ENCODE measurements at regions not wholly inside any gene's neighbourhood (a gene's known extent, or its start where the extent isn't known, plus 50 kb on each side); places are given as distances from the start of the nearest gene placed in this dataset.

DNA sequence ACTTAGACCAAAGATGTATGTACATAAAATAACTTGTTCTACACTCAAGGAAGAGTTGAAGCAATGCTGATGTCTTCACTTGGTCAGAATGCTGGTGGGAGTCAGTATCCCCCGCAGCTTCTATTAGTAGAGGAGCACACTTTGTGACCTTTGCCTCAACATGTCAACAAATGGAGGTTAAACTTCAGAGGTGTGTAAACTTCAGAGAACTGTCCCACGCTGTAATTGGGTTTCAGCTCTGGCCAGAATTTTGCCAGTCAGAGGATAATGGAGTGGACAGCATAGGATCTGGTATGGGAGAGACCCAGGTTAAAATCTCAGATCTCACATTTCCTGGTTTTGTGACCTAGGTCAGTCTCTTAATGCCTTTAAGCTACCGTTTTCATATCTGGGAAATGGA is 107.6 kb upstream of the ZNF644 start:
- Histone ChIP-seq H3K4me2 (ENCODE audit: insufficient read depth, low read length) (no peak overlapping the region), H2AFZ (ENCODE audit: low read depth, low read length) (no peak overlapping the region), H4K20me1 (replicated peaks; ENCODE audit: control insufficient read depth, insufficient read depth, low read length) (no peaks in the 10 kb centered on the region), H3K79me2 (ENCODE audit: control insufficient read depth, insufficient read depth, low read length) (no peaks in the 10 kb centered on the region), H3K27me3 (ENCODE audit: control insufficient read depth in 2 of 2, insufficient read depth in 2 of 2, low read length in 2 of 2) (peaks cover 15 to 25% of the 10 kb centered on the region in 2 experiments), H3K4me3 (no peak overlapping the region), H3K4me1 (replicated peaks in 1 of 2; ENCODE audit: control insufficient read depth in 2 of 2, insufficient read depth in 2 of 2, low read length in 2 of 2) (no peaks in the 10 kb centered on the region), H3K36me3 (ENCODE audit: control insufficient read depth, insufficient read depth, low read length) (no peaks in the 10 kb centered on the region), H3K9me1 (ENCODE audit: control insufficient read depth, insufficient read depth, low read length) (no peaks in the 10 kb centered on the region), H3K9me3 (replicated peaks; ENCODE audit: control insufficient read depth, insufficient read depth, low read depth, low read length) (no peaks in the 10 kb centered on the region), H3K27ac (ENCODE audit: extremely low read depth, low read depth, low read length) (no peak overlapping the region), H3K9ac (ENCODE audit: insufficient read depth in 1 of 2, low read depth in 2 of 2, low read length in 2 of 2) (no peak overlapping the region)
- in situ Hi-C loops (cut with MboI), result no loop called here
- TF ChIP-seq CREB1 (IDR thresholded peaks at IDR 0.05) (no peak), CREB1 (CRISPR knock-in tag; IDR thresholded peaks at IDR 0.05) (no peak), RFX5 (IDR thresholded peaks at IDR 0.05; ENCODE audit: low read depth, low read length) (no peak), FOS (IDR thresholded peaks at IDR 0.05; ENCODE audit: extremely low read depth, insufficient read length) (no peak), SAFB (IDR thresholded peaks at IDR 0.05; ENCODE audit: borderline replicate concordance, low read depth, low read length) (no peak), PHF8 (IDR thresholded peaks at IDR 0.05; ENCODE audit: borderline replicate concordance, low read length) (no peak)
- TF ChIP-seq, protein P1, sequence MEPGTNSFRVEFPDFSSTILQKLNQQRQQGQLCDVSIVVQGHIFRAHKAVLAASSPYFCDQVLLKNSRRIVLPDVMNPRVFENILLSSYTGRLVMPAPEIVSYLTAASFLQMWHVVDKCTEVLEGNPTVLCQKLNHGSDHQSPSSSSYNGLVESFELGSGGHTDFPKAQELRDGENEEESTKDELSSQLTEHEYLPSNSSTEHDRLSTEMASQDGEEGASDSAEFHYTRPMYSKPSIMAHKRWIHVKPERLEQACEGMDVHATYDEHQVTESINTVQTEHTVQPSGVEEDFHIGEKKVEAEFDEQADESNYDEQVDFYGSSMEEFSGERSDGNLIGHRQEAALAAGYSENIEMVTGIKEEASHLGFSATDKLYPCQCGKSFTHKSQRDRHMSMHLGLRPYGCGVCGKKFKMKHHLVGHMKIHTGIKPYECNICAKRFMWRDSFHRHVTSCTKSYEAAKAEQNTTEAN (CRISPR knock-in tag; IDR thresholded peaks at IDR 0.05), result no peak
- TF ChIP-seq, protein P2, sequence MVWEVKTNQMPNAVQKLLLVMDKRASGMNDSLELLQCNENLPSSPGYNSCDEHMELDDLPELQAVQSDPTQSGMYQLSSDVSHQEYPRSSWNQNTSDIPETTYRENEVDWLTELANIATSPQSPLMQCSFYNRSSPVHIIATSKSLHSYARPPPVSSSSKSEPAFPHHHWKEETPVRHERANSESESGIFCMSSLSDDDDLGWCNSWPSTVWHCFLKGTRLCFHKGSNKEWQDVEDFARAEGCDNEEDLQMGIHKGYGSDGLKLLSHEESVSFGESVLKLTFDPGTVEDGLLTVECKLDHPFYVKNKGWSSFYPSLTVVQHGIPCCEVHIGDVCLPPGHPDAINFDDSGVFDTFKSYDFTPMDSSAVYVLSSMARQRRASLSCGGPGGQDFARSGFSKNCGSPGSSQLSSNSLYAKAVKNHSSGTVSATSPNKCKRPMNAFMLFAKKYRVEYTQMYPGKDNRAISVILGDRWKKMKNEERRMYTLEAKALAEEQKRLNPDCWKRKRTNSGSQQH (CRISPR knock-in tag; IDR thresholded peaks at IDR 0.05), result no peak
- FAIRE-seq, result no peak
- no peak for ATAC-seq
- ChIA-PET CTCF (ENCODE audit: low intra/inter-chr PET ratio) (no interaction called here), POLR2A (interaction anchor here (1.0 to 1.1 kb wide), 2 partner anchors 9 kb away, joined by 3 to 6 read pairs; no protein-coding TSS in a partner anchor)
- intact Hi-C loops (cut with micrococcal nuclease), result no loop called here
- DNase-seq (ENCODE audit: extremely low read depth in 1 of 4, low spot score in 3 of 4), result no peak
- no TSS peak for BruUV-seq (replicated peaks)
- 0% methylated on average over 3 of the region's 3 CpGs for WGBS (ENCODE audit: insufficient coverage, low coverage, missing lambda C conversion rate)

All from K562 (cell line).